CD14-positive monocyte (primary cell): ENCODE measurements at regions not wholly inside any gene's neighbourhood (a gene's known extent, or its start where the extent isn't known, plus 50 kb on each side); places are given as distances from the start of the nearest gene placed in this dataset.

Experiments used
- DNase-seq, 3 donors: peaks; one replicate each; pipeline ENCODE4 v3.0.0-alpha.2; 2011 to 2022
- H2AFZ ChIP-seq: 2 replicates; pipeline ENCODE4 v1.6.0; 2012; ENCODE audit warnings: mild to moderate bottlenecking, low read depth, low read length, inconsistent platforms; ENCODE audit not compliant: insufficient read depth, poor library complexity, severe bottlenecking
- H3K27ac ChIP-seq, 2 donors: 1 replicate in 1 of 2; 2 replicates in 1 of 2; pipeline ENCODE4 v1.5.1; 2012 to 2013; ENCODE audit warnings: low read length in 2 of 2, control low read depth in 1 of 2, inconsistent platforms in 1 of 2, low read depth in 1 of 2, mild to moderate bottlenecking in 1 of 2
- H3K27me3 ChIP-seq, 2 donors: one replicate each; pipeline versions ENCODE4 v1.6.0 to v1.6.1; 2011 to 2013; ENCODE audit warnings: low read length in 2 of 2; ENCODE audit not compliant: control insufficient read depth in 2 of 2, insufficient read depth in 2 of 2
- H3K36me3 ChIP-seq, 2 donors: replicated peaks in 1 of 2; 1 replicate in 1 of 2; 2 replicates in 1 of 2; pipeline versions ENCODE4 v1.5.1 to v1.6.1; 2012 to 2013; ENCODE audit warnings: low read length in 2 of 2, control low read depth in 1 of 2, inconsistent platforms in 1 of 2, mild to moderate bottlenecking in 1 of 2; ENCODE audit not compliant: insufficient read depth in 2 of 2, control insufficient read depth in 1 of 2
- H3K4me1 ChIP-seq, 2 donors: 1 replicate in 1 of 2; 2 replicates in 1 of 2; pipeline versions ENCODE4 v1.5.1 to v1.6.1; 2012 to 2013; ENCODE audit warnings: low read length in 2 of 2, control low read depth in 1 of 2, inconsistent platforms in 1 of 2, mild to moderate bottlenecking in 1 of 2, moderate library complexity in 1 of 2; ENCODE audit not compliant: insufficient read depth in 2 of 2, control insufficient read depth in 1 of 2
- H3K4me2 ChIP-seq: replicated peaks from 2 replicates; pipeline ENCODE3; 2012; ENCODE audit warnings: low read length, moderate library complexity, mild to moderate bottlenecking; ENCODE audit not compliant: poor library complexity, severe bottlenecking; ENCODE audit errors: extremely low read depth
- H3K4me3 ChIP-seq, 3 experiments: fragments of 200-600 bp in 1 of 3; sonication (generic) in 1 of 3; replicated peaks in 1 of 3; 1 replicate in 2 of 3; 2 replicates in 1 of 3; pipeline ENCODE4 v1.5.1; 2011 to 2013; ENCODE audit warnings: low read length in 3 of 3, mild to moderate bottlenecking in 3 of 3, control low read depth in 2 of 3, low read depth in 2 of 3, inconsistent platforms in 1 of 3, moderate library complexity in 1 of 3
- H3K79me2 ChIP-seq: 2 replicates; pipeline ENCODE4 v1.6.0; 2012; ENCODE audit warnings: mild to moderate bottlenecking, control low read depth, inconsistent platforms, low read length, moderate library complexity; ENCODE audit not compliant: insufficient read depth
- H3K9ac ChIP-seq: 2 replicates; pipeline ENCODE4 v1.6.0; 2017; ENCODE audit warnings: low read length, mild to moderate bottlenecking; ENCODE audit not compliant: insufficient read depth, poor library complexity, severe bottlenecking
- H3K9me3 ChIP-seq, 2 donors: replicated peaks in 1 of 2; 1 replicate in 1 of 2; 2 replicates in 1 of 2; pipeline versions ENCODE4 v1.5.1 to v1.6.1; 2012 to 2013; ENCODE audit warnings: low read length in 2 of 2, control low read depth in 1 of 2; ENCODE audit not compliant: control insufficient read depth in 1 of 2, insufficient read depth in 1 of 2
- H4K20me1 ChIP-seq: 2 replicates; pipeline ENCODE4 v1.6.0; 2012; ENCODE audit warnings: mild to moderate bottlenecking, low read length, control low read depth, moderate library complexity; ENCODE audit not compliant: insufficient read depth
- H3K27ac Mint-ChIP-seq, 7 donors: one replicate each; pipeline ENCODE4 v1.8.0; 2020; ENCODE audit warnings: mild to moderate bottlenecking in 7 of 7, mixed read lengths in 7 of 7, moderate library complexity in 6 of 7, inconsistent platforms in 2 of 7
- H3K27me3 Mint-ChIP-seq, 3 donors: one replicate each; pipeline ENCODE4 v1.8.0; 2021 to 2022; ENCODE audit warnings: low read depth in 3 of 3, mild to moderate bottlenecking in 3 of 3, mixed read lengths in 3 of 3, moderate library complexity in 3 of 3, inconsistent platforms in 1 of 3
- H3K36me3 Mint-ChIP-seq, 2 donors: one replicate each; pipeline ENCODE4 v1.8.0; 2020; ENCODE audit warnings: mixed read lengths in 2 of 2, inconsistent platforms in 1 of 2, mild to moderate bottlenecking in 1 of 2
- H3K4me1 Mint-ChIP-seq: one replicate; pipeline ENCODE4 v1.8.0; 2020; ENCODE audit warnings: mild to moderate bottlenecking, mixed read lengths
- H3K4me3 Mint-ChIP-seq, 2 donors: one replicate each; pipeline ENCODE4 v1.8.0; 2020; ENCODE audit warnings: mild to moderate bottlenecking in 2 of 2, mixed read lengths in 2 of 2, moderate library complexity in 1 of 2
- H3K9me3 Mint-ChIP-seq, 7 donors: one replicate each; pipeline ENCODE4 v1.8.0; 2020 to 2022; ENCODE audit warnings: mixed read lengths in 7 of 7, mild to moderate bottlenecking in 6 of 7, moderate library complexity in 6 of 7, inconsistent platforms in 2 of 7
- CTCF ChIP-seq: fragments of 200-600 bp; IDR thresholded peaks from one replicate; pipeline ENCODE4 v1.8.0; 2022; ENCODE audit warnings: antibody characterized with exemption, mild to moderate bottlenecking
- WGBS: methylation state at CpG from one replicate; pipeline ENCODE4 v1.1.5; 2013; ENCODE audit warnings: missing lambda C conversion rate; ENCODE audit not compliant: insufficient coverage; 5-methylcytosine and 5-hydroxymethylcytosine counted together
- intact Hi-C, 2 donors: fragments of 100-400 bp; cut with micrococcal nuclease; formaldehyde crosslinking; loops; one replicate each; pipeline versions ENCODE4 v1.15.0 to v1.15.1; 2023

- intact Hi-C loops, result no loop called here
- Histone ChIP-seq H3K4me3 (no peak overlapping the region), H3K4me2 (no peak overlapping the region), H3K27ac (no peak overlapping the region), H4K20me1 (no peaks in the 10 kb centered on the region), H3K36me3 (no peaks in the 10 kb centered on the region), H3K9me3 (peaks cover 4 to 11% of the 10 kb centered on the region in 2 donors), H2AFZ (no peak overlapping the region), H3K9ac (no peak overlapping the region), H3K79me2 (no peaks in the 10 kb centered on the region), H3K4me1 (no peaks in the 10 kb centered on the region), H3K27me3 (no peaks in the 10 kb centered on the region)
- DNase-seq, result no peak
- 75% methylated on average over 1 of the region's 3 CpGs for WGBS
- Mint-ChIP-seq H3K4me1 (no peaks in the 10 kb centered on the region), H3K27me3 (no peaks in the 10 kb centered on the region), H3K9me3 (peaks cover under 1 to 12% (median 3%) of the 10 kb centered on the region in 7 donors), H3K27ac (no peak overlapping the region), H3K36me3 (no peaks in the 10 kb centered on the region), H3K4me3 (no peak overlapping the region)
- no peak for TF ChIP-seq CTCF
These were observed 378.1 kb downstream of the GABRG1 start for GRCh38 chr4:45745741-45746140.

- Histone ChIP-seq H3K4me3 (no peak overlapping the region), H3K36me3 (no peaks in the 10 kb centered on the region), H4K20me1 (no peaks in the 10 kb centered on the region), H2AFZ (no peak overlapping the region), H3K9ac (no peak overlapping the region), H3K27me3 (no peaks in the 10 kb centered on the region), H3K79me2 (no peaks in the 10 kb centered on the region), H3K4me1 (no peaks in the 10 kb centered on the region), H3K9me3 (peaks cover 4 to 17% of the 10 kb centered on the region in 2 donors), H3K27ac (no peak overlapping the region), H3K4me2 (no peak overlapping the region)
- Mint-ChIP-seq H3K9me3 (peaks cover 2 to 22% (median 10%) of the 10 kb centered on the region in 7 donors), H3K27me3 (no peaks in the 10 kb centered on the region), H3K4me1 (no peaks in the 10 kb centered on the region), H3K36me3 (no peaks in the 10 kb centered on the region), H3K4me3 (no peak overlapping the region), H3K27ac (no peak overlapping the region)
- WGBS, result no CpG with 5 or more reads among the region's 1 CpG
- intact Hi-C loops, result no loop called here
- no peak for DNase-seq
- TF ChIP-seq CTCF, result no peak
These were observed 382.0 kb downstream of the GABRG1 start for GRCh38 chr4:45741897-45742296.
